Astrocyte of the cerebellum (primary cell): ENCODE measurements at regions not wholly inside any gene's neighbourhood (a gene's known extent, or its start where the extent isn't known, plus 50 kb on each side); places are given as distances from the start of the nearest gene placed in this dataset.
"Not testable (repeated sequence)": the region's sequence is repeated elsewhere in the genome, so short reads cannot be mapped to it uniquely, and the experiment has no call there.

Experiments
- DNase-seq: peaks from one replicate; pipeline ENCODE4 v3.0.0-alpha.2; 2011; ENCODE audit warnings: low read depth
- H3K4me3 ChIP-seq: 2 replicates; pipeline ENCODE4 v1.5.1; 2011; ENCODE audit warnings: mild to moderate bottlenecking, low read depth, low read length, moderate library complexity
- CTCF ChIP-seq: IDR thresholded peaks from 2 replicates; pipeline ENCODE4 v1.5.1; 2012; ENCODE audit warnings: low read length, low read depth, moderate library complexity, mild to moderate bottlenecking; ENCODE audit errors: missing control alignments
- in situ Hi-C: cut with HindIII; loops from 2 replicates; pipeline ENCODE4 v1.10.0; 2017; ENCODE audit warnings: low sequenced_read_pairs

DNA sequence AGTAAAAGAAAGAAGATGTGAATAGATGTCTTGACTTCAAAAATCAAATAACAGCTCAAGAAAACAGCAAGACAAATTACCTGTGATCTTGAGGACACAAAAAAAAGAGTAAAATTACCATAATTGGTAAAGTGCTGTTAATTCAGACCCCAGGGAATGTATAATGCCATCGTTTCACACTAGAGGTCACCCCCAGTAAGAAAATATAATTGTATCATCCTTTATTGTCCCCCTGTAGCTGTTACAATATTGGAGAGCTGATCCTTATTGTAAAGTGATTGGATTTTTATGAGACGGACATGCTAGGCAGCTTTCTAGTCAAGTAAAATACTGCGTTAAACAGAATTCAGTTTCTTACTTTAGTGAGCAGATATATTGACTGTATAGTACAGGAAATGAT is 377.0 kb downstream of the TLE1 start:
- no peak for TF ChIP-seq CTCF
- no peak overlapping the region for H3K4me3 ChIP-seq
- no peak for DNase-seq
- in situ Hi-C loops, result no loop called here

- in situ Hi-C loops, result no loop called here
- no peak for TF ChIP-seq CTCF
- no peak for DNase-seq
These were observed 380.9 kb downstream of the TLE1 start for GRCh38 chr9:81308404-81308803.

GRCh38 chr9:81307791-81308190 is 381.6 kb downstream of the TLE1 start:
- H3K4me3 ChIP-seq, DNase-seq, in situ Hi-C loops: not testable (repeated sequence)

More at GRCh38 chr9:81308404-81308803, 380.9 kb downstream of the TLE1 start:
- no peak overlapping the region for H3K4me3 ChIP-seq

GRCh38 chr9:81305561-81306182 is 383.7 kb downstream of the TLE1 start:
- no peak for TF ChIP-seq CTCF
- DNase-seq, result no peak
- in situ Hi-C loops, result no loop called here

DNA sequence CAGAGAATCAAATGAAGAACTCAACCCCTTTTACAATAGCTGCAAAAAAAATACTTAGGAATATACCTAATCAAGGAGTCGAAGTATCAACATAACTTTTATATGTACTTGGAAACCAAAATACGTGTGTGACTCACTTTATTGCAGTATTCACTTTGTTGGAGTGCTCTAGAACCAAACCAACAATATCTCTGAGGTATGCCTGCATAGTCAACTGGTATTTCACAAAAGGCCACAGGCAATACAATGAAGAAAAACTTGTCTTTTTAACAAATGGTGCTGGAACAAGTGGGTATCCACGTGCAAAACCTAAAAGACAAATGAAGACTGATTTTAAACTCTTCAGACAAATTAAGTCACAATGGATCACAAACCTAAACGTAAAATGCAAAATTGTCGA is 385.7 kb downstream of the TLE1 start:
- DNase-seq, result no peak
- H3K4me3 ChIP-seq, result no peak overlapping the region
- in situ Hi-C loops, result no loop called here
- no peak for TF ChIP-seq CTCF

More at GRCh38 chr9:81305561-81306182, 383.7 kb downstream of the TLE1 start:
- no peak overlapping the region for H3K4me3 ChIP-seq

- DNase-seq, result no peak
- in situ Hi-C loops, result no loop called here
- TF ChIP-seq CTCF, result no peak
- no peak overlapping the region for H3K4me3 ChIP-seq
These were observed 395.7 kb downstream of the TLE1 start for GRCh38 chr9:81293651-81294050.

DNA sequence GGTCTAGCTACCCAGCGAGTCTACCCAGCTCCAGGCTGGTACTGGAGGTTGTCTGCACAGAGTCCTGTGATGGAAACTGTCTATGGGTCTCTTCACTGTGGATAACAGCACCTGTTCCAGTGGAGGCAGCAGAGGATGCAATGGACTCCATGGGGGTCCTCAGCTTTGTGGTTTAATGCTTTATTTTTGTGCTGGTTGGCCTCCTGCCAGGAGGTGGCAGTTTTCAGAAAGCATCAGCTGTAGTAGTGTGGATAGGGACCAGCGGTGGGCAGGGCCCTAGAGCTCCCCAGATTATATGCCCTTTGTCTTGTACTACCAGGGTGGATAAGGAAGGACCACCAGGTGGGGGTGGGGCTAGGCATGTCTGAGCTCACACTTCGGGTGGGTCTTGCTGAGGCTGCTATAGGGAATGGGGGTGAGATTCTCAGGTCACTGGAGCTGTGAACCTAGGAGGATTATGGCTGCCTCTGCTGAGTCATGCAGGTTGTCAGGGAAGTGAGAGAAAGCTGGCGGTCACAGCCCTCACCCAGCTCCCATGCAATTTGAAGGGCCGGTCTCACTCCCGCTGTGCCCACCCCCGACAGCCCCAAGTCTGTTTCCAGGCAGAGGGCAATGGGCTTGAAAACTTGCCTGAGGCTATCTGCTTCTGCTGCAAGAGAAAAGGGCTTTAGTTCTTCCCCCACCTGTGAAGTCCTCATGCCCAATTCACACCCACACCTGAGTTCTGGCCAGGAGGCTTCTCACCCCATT is 397.1 kb downstream of the TLE1 start:
- in situ Hi-C loops, result no loop called here
- no peak for TF ChIP-seq CTCF
- DNase-seq, result no peak
- H3K4me3 ChIP-seq, result no peak overlapping the region
